ENCODE measurements at regions not wholly inside any gene's neighbourhood (a gene's known extent, or its start where the extent isn't known, plus 50 kb on each side); places are given as distances from the start of the nearest gene placed in this dataset.
A peak's percentile ranks its signal among the peaks of the same experiment; 100 is the strongest.

GRCh38 chr1:81312272-81312754 is 488.4 kb upstream of the ADGRL2 start:
- Histone ChIP-seq H2AFZ (ENCODE audit: low read length) (no peak overlapping the region), H2BK15ac (ENCODE audit: low read length) (no peak overlapping the region), H3K4me1 (replicated peaks in 1 of 4; ENCODE audit: control insufficient read depth in 3 of 4, insufficient read depth in 4 of 4, low read length in 3 of 4) (peaks cover 4 to 41% (median 14%) of the 10 kb centered on the region in 4 experiments; a peak in 6 of 7 replicates), H3K23ac (ENCODE audit: insufficient read length) (no peak overlapping the region), H2AK5ac (ENCODE audit: low read depth, low read length) (no peak overlapping the region), H3K14ac (ENCODE audit: insufficient read length) (no peak overlapping the region), H3K4ac (replicated peaks; ENCODE audit: insufficient read length, low read depth, low read length) (peak overlapping the region; percentile 48), H3K36me3 (ENCODE audit: control insufficient read depth in 2 of 4, insufficient read depth in 4 of 4, low read length in 3 of 4) (no peaks in the 10 kb centered on the region), H3K23me2 (ENCODE audit: low read depth, low read length) (no peaks in the 10 kb centered on the region), H2BK20ac (ENCODE audit: low read length) (peak overlapping the region; percentile 64; the same call in 1 of the 2 replicates), H3K4me2 (ENCODE audit: insufficient read depth in 1 of 2, low read depth in 2 of 2, low read length in 2 of 2) (peak overlapping the region; percentile 49 to 90), H4K20me1 (replicated peaks in 1 of 2; ENCODE audit: control insufficient read depth in 1 of 2, insufficient read depth in 2 of 2, low read length in 2 of 2) (no peaks in the 10 kb centered on the region), H4K91ac (replicated peaks; ENCODE audit: insufficient read length, low read length) (peak overlapping the region; percentile 95), H4K8ac (ENCODE audit: extremely low read depth, insufficient read depth, low read length) (peak overlapping the region; percentile 62; the same call in 1 of the 2 replicates), H3K79me1 (ENCODE audit: low read depth, low read length) (no peaks in the 10 kb centered on the region), H3K9ac (replicated peaks in 1 of 4; ENCODE audit: extremely low read depth in 1 of 4, low read depth in 3 of 4, low read length in 3 of 4) (peak overlapping the region in 2 of 4 experiments; percentile 34 to 40; a peak in 2 of 7 replicates), H3K27me3 (replicated peaks in 1 of 4; ENCODE audit: control insufficient read depth in 3 of 4, extremely low read depth in 1 of 4, insufficient read depth in 3 of 4, low read length in 3 of 4) (no peaks in the 10 kb centered on the region), H3K56ac (replicated peaks; ENCODE audit: insufficient read length, low read depth, low read length) (peak overlapping the region; percentile 92), H2BK5ac (ENCODE audit: low read depth, low read length) (peak overlapping the region; percentile 89; the same call in 1 of the 2 replicates), H3K9me3 (ENCODE audit: insufficient read depth in 2 of 2, low read depth in 1 of 2, low read length in 1 of 2) (no peaks in the 10 kb centered on the region), H3K18ac (ENCODE audit: extremely low read depth, low read length) (peak overlapping the region; percentile 98), H2BK120ac (replicated peaks; ENCODE audit: low read depth, low read length) (peak overlapping the region; percentile 99), H3K27ac (ENCODE audit: low read depth, low read length) (peak overlapping the region; percentile 40; the same call in 1 of the 2 replicates), H3K4me3 (ENCODE audit: extremely low read depth in 1 of 4, insufficient read depth in 2 of 4, low read depth in 3 of 4, low read length in 4 of 4) (peak overlapping the region; percentile 9 to 48 (median 22); a peak in 6 of 8 replicates), H4K5ac (ENCODE audit: insufficient read length, low read depth, low read length) (peak overlapping the region; percentile 98), H2BK12ac (ENCODE audit: low read depth, low read length) (no peak overlapping the region), H3K79me2 (ENCODE audit: control insufficient read depth in 1 of 2, insufficient read depth in 2 of 2, low read length in 2 of 2) (0 out of 4 replicates have a peak, but pooled peaks cover 0 to 4% of the 10 kb centered on the region in 2 experiments)
- WGBS, 2 experiments (ENCODE audit: extremely low coverage in 1 of 2, insufficient coverage in 1 of 2, insufficient read length in 1 of 2, insufficient replicate concordance in 2 of 2, low coverage in 1 of 2, low lambda C conversion rate in 2 of 2, missing lambda C conversion rate in 1 of 2) = 4% methylated on average over 8 of the region's 8 CpGs; no CpG with 5 or more reads in 1 of the 2 experiments
- FAIRE-seq (peak; percentile 78), DNase-seq (ENCODE audit: low read depth in 1 of 2, low spot score in 2 of 2) (peak in 1 of 2 experiments; percentile 56)
- POLR2A ChIA-PET (ENCODE audit: partially characterized antibody) = interaction anchor here (2.5 kb wide), 1 partner anchor 37 kb away, joined by 7 read pairs; no protein-coding TSS in a partner anchor
- CTCF ChIA-PET (ENCODE audit: partially characterized antibody) = interaction anchor here (1.2 kb wide), 1 partner anchor 236 kb away, joined by 3 read pairs; no protein-coding TSS in a partner anchor
- TF ChIP-seq CBX8 (IDR thresholded peaks at IDR 0.05; ENCODE audit: borderline replicate concordance, low read depth, low read length) (no peak), ATF3 (IDR thresholded peaks at IDR 0.05; ENCODE audit: insufficient read depth, low read depth, low read length) (no peak), CBX5 (IDR thresholded peaks at IDR 0.05; ENCODE audit: low read depth, low read length) (no peak), TCF12 (IDR thresholded peaks at IDR 0.05; ENCODE audit: low read depth, low read length) (no peak), POLR2A (IDR thresholded peaks at IDR 0.05; ENCODE audit: control extremely low read depth in 1 of 2, low read depth in 2 of 2, low read length in 2 of 2) (no peak), TBP (IDR thresholded peaks at IDR 0.05; ENCODE audit: low read depth, low read length) (peak; percentile 53; the same call in 1 of the 2 replicates), TAF7 (optimal IDR thresholded peaks at IDR 0.05; ENCODE audit: borderline replicate concordance, low read depth, low read length) (no peak), EGR1 (IDR thresholded peaks at IDR 0.05; ENCODE audit: borderline replicate concordance, low read depth, low read length) (no peak), FOSL1 (IDR thresholded peaks at IDR 0.05; ENCODE audit: insufficient read depth, low read depth, low read length) (no peak), BRCA1 (IDR thresholded peaks at IDR 0.05; ENCODE audit: low read depth, low read length) (no peak), HDAC2 (IDR thresholded peaks at IDR 0.05; ENCODE audit: borderline replicate concordance in 1 of 2, low read depth in 2 of 2, low read length in 2 of 2) (peak; percentile 30 to 75; a peak in 2 of 4 replicates), SP1 (IDR thresholded peaks at IDR 0.05; ENCODE audit: low read depth, low read length) (0 out of 2 replicates have a peak, but pooled peaks have one; percentile 40), RBBP5 (IDR thresholded peaks at IDR 0.05; ENCODE audit: borderline replicate concordance, low read depth, low read length) (0 out of 2 replicates have a peak, but pooled peaks have one; percentile 3)

Measured in H1 (cell line).